Right lobe of liver (tissue), 6 donors: ENCODE measurements at regions not wholly inside any gene's neighbourhood (a gene's known extent, or its start where the extent isn't known, plus 50 kb on each side); places are given as distances from the start of the nearest gene placed in this dataset.

ENCODE experiments used
- ATAC-seq, 4 donors: fragments of 200-7000 bp; cut with Tn5 transposase; one replicate each; pipeline ENCODE4 v1.9.1; 2020; ENCODE audit warnings: mild to moderate bottlenecking in 4 of 4, moderate library complexity in 4 of 4
- DNase-seq, 3 donors: peaks; one replicate each; pipeline ENCODE4 v3.0.0-alpha.2; 2020
- H3K27ac ChIP-seq, 3 donors: fragments of 200-600 bp; one replicate each; pipeline ENCODE4 v1.8.0; 2022
- H3K27me3 ChIP-seq, 2 donors: fragments of 200-600 bp; one replicate each; pipeline ENCODE4 v1.8.0; 2022
- H3K36me3 ChIP-seq, 4 donors: fragments of 200-600 bp; sonication (generic) in 1 of 4; one replicate each; pipeline versions ENCODE4 v1.5.1 to v1.8.0; 2017 to 2022; ENCODE audit warnings: control low read depth in 1 of 4
- H3K4me1 ChIP-seq, 4 donors: fragments of 200-600 bp; sonication (generic) in 1 of 4; one replicate each; pipeline versions ENCODE4 v1.5.1 to v1.8.0; 2017 to 2022; ENCODE audit warnings: control low read depth in 1 of 4
- H3K4me3 ChIP-seq, 3 donors: fragments of 200-600 bp; one replicate each; pipeline ENCODE4 v1.8.0; 2022
- H3K9me3 ChIP-seq, 4 donors: fragments of 200-600 bp; sonication (generic) in 1 of 4; one replicate each; pipeline versions ENCODE4 v1.5.1 to v1.8.0; 2017 to 2022; ENCODE audit warnings: control low read depth in 1 of 4
- POLR2A ChIP-seq: fragments of 450-650 bp; IDR thresholded peaks from one replicate; pipeline ENCODE4 v1.6.1; 2017; ENCODE audit warnings: antibody characterized with exemption, mild to moderate bottlenecking
- WGBS: methylation state at CpG from one replicate; pipeline ENCODE4 v1.1.6; 2018; ENCODE audit warnings: low coverage, low lambda C conversion rate; ENCODE audit not compliant: insufficient coverage; ENCODE audit errors: missing lambda C conversion rate; 5-methylcytosine and 5-hydroxymethylcytosine counted together
- intact Hi-C, 2 donors: fragments of 100-400 bp; cut with DNase I; formaldehyde crosslinking; loops; one replicate each; pipeline versions ENCODE4 v1.11.2 to v1.14.1; 2022
- TF ChIP-seq, protein P1 (sequence below), 4 donors: fragments of 200-600 bp in 3 of 4; fragments of 450-650 bp in 1 of 4; IDR thresholded peaks; one replicate each; pipeline versions ENCODE4 v1.5.1 to v1.8.0; 2016 to 2022; ENCODE audit warnings: antibody characterized with exemption in 4 of 4, mild to moderate bottlenecking in 2 of 4
- donor health status: DM: no; HTN: yes; CAD: no.
- donor health status: DM: no; HTN: no; CAD: no.
- donor health status: DM: no; HTN: no; CAD: no.
- donor health status: DM: no; HTN: yes; CAD: no.
- donor health status: DM: no; HTN: yes; CAD: no.

DNA sequence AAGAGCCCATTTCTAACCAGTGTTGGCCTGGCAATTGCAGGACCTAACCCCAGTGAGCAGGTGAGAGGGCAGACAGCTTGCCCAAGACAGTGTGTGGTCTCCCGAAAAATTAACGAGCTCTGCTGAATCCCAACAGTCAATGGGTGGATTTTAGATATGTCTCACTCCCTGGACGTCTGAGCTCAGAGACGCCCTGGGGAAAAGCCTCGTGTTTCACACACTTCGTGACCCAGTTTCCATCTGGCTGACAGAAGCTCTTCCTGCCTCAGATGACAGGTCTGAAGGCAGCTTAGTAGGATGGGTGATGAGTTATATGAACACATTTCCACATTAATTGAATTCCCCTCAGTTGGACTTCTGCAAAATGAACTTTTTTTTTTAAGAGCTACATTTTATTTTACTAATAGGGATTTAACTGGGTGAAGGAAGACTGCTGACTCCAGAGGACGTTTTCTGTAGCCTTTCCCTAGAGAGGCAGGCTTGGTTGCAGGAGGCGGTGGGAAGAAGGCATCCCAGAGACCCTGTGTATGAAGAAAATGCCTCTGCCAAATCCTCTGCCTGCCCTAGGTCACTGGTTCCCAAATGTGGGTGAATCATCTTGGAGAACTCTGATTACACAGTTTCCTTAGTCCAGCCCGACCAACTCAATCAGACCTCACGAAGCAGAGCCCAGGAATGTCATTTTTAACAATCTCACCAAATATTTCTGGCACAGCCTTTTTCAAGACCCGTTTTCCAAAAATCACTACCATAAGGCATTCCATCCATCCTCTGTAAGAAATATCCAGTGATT, 71.7 kb upstream of the LY86 start:
- ATAC-seq (no peak), DNase-seq (no peak)
- H3K4me3 ChIP-seq, result no peak overlapping the region
- H3K27ac ChIP-seq, result no peak overlapping the region
- intact Hi-C loops, result no loop called here
- WGBS, result 43% methylated on average over 9 of the region's 11 CpGs
- TF ChIP-seq, protein P1, sequence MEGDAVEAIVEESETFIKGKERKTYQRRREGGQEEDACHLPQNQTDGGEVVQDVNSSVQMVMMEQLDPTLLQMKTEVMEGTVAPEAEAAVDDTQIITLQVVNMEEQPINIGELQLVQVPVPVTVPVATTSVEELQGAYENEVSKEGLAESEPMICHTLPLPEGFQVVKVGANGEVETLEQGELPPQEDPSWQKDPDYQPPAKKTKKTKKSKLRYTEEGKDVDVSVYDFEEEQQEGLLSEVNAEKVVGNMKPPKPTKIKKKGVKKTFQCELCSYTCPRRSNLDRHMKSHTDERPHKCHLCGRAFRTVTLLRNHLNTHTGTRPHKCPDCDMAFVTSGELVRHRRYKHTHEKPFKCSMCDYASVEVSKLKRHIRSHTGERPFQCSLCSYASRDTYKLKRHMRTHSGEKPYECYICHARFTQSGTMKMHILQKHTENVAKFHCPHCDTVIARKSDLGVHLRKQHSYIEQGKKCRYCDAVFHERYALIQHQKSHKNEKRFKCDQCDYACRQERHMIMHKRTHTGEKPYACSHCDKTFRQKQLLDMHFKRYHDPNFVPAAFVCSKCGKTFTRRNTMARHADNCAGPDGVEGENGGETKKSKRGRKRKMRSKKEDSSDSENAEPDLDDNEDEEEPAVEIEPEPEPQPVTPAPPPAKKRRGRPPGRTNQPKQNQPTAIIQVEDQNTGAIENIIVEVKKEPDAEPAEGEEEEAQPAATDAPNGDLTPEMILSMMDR (IDR thresholded peaks at IDR 0.05), result no peak
- no peak for TF ChIP-seq POLR2A
- no peaks in the 10 kb centered on the region for H3K27me3 ChIP-seq
- no peaks in the 10 kb centered on the region for H3K36me3 ChIP-seq
- no peaks in the 10 kb centered on the region for H3K9me3 ChIP-seq
- no peaks in the 10 kb centered on the region for H3K4me1 ChIP-seq

DNA sequence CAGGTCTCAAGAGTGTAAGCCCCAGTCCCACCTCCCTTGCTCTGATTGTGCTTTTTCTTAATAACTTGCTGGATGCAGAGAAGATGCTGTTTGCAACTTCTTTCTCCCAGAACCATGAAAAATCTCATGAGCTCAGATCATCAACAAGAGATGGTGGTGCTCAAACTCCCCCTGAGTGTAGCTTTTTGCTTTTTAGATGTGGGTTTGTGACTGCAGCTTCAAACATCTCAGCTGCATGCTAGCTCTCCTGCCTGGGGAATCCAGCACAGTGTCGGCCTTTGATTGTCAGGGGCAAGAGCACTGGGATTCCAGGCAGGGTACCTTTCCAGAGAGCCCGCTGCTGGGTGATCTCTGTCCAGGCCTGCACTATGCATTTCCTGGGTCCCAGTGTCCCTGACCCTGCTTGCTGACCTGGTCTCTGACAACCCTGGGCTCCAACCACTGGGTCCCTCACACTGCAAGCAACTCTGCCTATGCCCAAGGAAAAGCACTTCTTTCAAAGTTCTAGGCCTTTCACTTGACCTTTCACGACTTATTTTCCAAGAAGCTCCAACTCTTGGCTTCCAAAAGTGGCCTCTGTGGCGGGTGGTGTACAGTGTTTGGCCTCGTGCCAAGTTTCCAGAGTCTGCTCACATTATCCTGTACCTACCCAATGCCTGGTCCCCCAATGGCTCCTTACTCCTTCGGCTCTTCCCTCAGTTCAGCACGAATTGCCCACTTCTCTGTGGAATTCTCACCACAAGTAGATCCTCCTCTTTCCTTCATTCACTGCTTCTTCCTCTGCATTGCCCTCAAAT, 69.7 kb upstream of the LY86 start:
- intact Hi-C loops, result no loop called here
- Histone ChIP-seq H3K9me3 (no peaks in the 10 kb centered on the region), H3K27me3 (no peaks in the 10 kb centered on the region), H3K4me1 (no peaks in the 10 kb centered on the region), H3K27ac (no peak overlapping the region), H3K36me3 (no peaks in the 10 kb centered on the region), H3K4me3 (no peak overlapping the region)
- TF ChIP-seq, protein P1 (IDR thresholded peaks at IDR 0.05), result no peak
- TF ChIP-seq POLR2A, result no peak
- ATAC-seq, result no peak
- 25% methylated on average over 7 of the region's 7 CpGs for WGBS
- DNase-seq, result no peak

DNA sequence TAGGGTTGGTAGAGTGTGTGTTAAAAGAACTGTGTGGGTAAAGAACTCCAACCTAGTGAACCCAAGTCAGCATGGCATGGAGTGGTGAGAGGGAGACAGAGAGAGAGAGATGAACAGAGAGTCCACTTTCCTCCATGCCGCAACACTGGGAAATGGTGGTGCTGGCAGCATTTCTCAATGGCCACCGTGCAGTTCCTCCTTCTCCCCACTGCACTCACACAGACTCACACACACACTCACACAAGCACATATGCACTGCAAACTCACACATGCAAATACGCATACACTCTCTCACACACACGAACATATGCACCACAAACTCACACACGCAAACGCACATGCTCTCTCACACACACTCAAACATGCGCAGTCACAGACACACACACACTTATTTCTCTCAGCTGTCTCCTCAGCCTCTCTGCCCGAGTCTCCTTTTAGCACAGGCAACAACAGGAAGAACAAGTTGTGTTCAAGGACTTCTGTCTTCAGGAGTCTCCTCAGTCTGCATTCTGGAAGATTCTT, 66.5 kb upstream of the LY86 start:
- Histone ChIP-seq H3K4me1 (no peaks in the 10 kb centered on the region), H3K27ac (no peak overlapping the region), H3K36me3 (no peaks in the 10 kb centered on the region), H3K9me3 (no peaks in the 10 kb centered on the region), H3K4me3 (no peak overlapping the region), H3K27me3 (no peaks in the 10 kb centered on the region)
- whole genome bisulfite sequencing, result 61% methylated on average over 8 of the region's 8 CpGs
- DNase-seq (no peak), ATAC-seq (peak in 1 of 4 donors; percentile 30)
- intact Hi-C loops, result no loop called here
- TF ChIP-seq, protein P1 (IDR thresholded peaks at IDR 0.05), result no peak

DNA sequence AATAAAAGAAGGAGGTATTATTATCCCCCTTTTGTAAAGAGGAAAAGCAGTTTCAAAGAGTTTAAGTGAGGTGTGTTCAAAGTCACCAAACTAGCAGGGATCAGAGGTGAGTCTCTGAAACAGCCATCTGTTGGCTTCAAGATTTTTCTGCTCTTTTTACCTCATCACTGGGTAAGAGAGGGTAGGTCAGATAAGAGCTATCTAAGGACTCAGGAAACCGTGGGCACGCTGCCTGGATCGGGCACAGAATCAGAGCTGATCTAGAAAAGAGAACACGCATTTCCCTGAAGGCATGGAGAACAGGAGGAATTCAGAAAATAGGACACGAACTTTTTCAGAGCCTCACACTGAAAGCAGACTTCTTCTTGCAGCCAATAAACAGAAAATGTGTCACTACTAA, 65.8 kb upstream of the LY86 start:
- no peak overlapping the region for H3K4me3 ChIP-seq
- DNase-seq (no peak), ATAC-seq (no peak)
- H3K27me3 ChIP-seq, result no peaks in the 10 kb centered on the region
- no peaks in the 10 kb centered on the region for H3K4me1 ChIP-seq
- no peak overlapping the region for H3K27ac ChIP-seq
- 31% methylated on average over 5 of the region's 5 CpGs for WGBS
- intact Hi-C loops, result no loop called here
- H3K36me3 ChIP-seq, result no peaks in the 10 kb centered on the region
- TF ChIP-seq POLR2A, result no peak
- TF ChIP-seq, protein P1 (IDR thresholded peaks at IDR 0.05), result no peak
- H3K9me3 ChIP-seq, result no peaks in the 10 kb centered on the region
